ENCODE measurements at regions not wholly inside any gene's neighbourhood (a gene's known extent, or its start where the extent isn't known, plus 50 kb on each side); places are given as distances from the start of the nearest gene placed in this dataset.
"Not testable (repeated sequence)": the region's sequence is repeated elsewhere in the genome, so short reads cannot be mapped to it uniquely, and the experiment has no call there.

DNA sequence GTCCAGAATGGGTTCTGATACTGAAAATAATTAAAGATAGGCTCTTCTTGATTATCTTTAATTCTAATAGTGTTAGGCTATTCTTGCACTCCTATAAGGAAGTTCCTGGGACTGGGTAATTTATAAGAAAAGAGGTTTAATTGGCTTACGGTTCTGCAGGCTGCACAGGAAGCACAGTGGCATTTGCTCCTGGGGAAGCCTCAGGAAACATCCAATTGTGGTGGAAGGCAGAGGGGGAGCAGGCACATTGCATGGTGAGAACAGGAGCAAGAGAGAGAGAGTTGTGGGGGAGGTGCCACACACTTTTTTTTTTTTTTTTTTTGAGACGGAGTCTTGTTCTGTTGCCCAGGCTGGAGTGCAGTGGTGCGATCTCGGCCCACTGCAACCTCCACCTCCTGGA, 540.3 kb downstream of the RFPL4B start:
- DNase-seq: not testable (repeated sequence)

DNA sequence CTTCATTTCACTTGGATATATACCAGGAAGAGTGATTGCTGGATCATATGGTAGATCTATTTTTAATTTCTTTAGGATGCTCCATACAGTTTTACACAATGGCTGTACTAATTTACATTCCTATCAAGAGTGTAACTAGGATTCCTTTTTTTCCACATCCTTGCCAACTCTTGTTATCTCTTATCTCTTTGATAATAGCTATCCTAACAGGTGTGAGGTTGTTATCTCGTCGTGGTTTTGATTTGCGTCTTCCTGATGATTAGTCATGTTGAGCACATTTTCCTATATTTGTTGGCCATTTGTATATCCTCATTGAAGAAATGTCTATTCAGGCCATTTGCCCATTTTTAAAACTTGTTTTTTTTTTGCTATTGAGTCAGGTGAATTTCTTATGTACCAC, 552.4 kb downstream of the RFPL4B start:
- DNase-seq: no peak

DNA sequence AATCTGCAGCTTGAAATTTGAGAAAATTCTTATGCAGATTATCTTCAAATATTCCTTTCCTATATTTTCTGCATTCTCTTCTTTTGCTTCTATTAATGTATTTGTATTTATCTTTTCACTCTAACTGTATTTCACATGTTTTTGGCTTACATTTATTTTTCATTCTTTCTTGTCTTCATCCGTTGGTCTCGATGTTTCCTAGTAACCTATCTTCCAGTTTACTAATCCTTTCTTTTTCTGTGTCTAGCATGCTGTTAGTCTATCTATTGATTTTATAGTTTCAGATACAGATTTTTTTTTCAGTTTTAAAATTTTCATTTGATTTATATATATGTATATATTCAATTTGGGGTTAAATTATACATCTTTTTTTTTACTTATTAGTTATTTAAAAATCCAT, 556.2 kb downstream of the RFPL4B start:
- DNase-seq: no peak

DNA sequence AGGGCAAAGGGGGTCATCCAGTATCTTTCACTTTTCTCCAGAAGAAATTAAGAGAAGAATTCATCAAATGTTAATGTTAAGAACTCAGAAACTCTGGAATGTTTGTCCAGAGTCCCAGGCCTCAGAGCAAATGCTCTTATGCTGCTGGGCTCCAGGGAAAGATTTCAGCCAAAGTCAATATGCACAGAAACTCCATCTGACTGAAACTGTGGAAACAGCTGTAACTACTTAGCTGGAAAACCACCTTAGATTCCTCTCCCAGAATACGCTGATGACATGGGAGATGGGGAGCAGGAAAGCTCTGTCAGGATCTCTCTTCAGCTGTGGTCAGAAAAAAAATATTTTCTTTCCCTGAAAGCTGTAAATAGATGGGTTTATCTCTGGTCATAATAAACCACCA, 559.6 kb downstream of the RFPL4B start:
- no peak for DNase-seq

DNA sequence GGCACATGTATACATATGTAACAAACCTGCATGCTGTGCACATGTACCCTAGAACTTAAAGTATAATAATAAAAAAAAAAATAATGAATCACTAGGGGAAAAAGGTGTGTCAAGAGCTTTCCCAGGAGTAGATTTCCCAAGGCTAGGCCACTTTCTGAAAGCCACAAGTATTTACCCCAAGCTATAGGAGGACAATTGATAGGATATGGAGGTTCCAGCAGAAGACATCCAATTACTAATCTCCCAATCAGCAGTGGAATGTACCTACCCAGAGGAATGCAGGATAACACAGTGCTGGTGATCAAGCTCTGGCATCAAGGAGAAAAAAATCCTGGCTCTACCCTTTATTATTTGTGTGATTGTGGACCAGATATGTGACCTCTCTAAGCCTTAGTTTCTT, 562.7 kb downstream of the RFPL4B start:
- DNase-seq: no peak

DNA sequence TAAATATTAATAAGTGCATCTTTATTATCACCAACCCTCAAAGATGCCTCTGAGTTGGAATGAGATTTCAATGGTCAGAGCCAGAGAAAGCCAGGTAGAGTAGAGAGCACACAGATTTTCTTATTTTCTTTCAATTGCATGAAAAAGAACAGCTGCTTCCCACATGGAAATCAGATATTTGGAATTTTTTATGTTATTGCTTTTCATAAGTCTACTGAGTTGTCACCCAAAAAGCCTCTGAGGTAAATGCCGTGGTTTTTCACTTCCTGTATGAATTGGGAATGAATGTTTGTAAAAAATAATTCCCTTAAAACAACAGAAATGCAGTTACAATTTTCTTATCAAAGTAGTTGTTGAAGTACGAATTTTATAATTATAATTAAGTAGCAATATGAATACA, 563.1 kb downstream of the RFPL4B start:
- no peak for DNase-seq

DNA sequence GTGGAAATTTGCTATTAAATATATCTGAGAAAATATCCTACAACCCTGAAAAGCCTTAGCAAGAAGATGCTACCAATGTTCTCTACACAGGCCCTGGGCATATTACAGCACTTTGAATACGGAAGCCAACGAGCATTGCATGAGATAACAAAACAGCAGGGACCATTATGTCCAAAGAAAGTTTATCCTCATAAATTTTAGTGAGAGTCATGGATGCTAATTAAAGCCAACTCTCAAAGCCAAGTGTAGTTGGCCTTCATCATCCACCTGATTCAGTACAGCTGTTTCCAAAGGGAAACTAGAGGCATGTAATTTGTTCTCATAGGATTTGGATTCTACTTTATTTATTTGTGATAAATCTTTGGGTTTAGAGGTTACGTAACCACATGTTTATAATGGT, 564.8 kb downstream of the RFPL4B start:
- DNase-seq: no peak

DNA sequence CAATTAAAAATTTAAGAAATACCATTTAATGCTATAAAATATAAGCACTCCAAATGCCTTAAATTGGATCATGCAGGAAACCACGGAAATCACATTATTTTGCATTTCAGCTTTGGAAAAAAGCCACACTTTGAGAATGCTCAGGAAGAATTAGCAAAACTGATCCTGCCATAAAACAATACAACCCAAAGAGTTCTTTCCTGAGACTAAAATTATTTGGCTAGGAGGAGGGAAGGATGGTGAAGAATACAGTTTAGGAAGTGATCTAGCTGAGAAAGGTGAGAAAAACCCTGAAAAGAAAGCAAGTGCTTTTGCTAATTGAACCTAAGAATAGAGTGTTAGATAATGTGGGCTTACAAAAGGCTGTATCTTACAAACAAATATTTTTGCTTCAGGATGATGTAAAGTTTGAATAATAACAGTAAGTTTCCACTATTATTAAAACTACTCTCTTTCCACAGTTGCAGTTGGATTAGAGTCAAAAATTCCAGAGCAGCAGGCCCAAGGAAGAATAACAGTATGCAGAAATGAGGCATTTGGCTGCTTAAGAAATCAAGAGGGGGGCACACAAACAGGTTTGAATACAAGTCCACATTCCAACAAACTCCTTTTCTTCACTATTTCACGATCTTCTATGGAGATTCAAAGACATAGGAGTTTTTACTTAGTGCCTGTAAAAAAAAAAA, 565.4 kb downstream of the RFPL4B start:
- DNase-seq: no peak

DNA sequence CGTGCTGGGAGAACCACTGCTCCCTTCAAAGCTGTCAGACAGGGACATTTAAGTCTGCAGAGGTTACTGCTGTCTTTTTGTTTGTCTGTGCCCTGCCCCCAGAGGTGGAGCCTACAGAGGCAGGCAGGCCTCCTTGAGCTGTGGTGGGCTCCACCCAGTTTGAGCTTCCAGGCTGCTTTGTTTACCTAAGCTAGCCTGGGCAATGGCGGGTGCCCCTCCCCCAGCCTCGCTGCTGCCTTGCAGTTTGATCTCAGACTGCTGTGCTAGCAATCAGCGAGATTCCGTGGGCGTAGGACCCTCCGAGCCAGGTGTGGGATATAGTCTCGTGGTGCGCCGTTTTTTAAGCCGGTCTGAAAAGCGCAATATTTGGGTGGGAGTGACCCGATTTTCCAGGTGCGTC, 572.6 kb downstream of the RFPL4B start:
- DNase-seq: not testable (repeated sequence)

DNA sequence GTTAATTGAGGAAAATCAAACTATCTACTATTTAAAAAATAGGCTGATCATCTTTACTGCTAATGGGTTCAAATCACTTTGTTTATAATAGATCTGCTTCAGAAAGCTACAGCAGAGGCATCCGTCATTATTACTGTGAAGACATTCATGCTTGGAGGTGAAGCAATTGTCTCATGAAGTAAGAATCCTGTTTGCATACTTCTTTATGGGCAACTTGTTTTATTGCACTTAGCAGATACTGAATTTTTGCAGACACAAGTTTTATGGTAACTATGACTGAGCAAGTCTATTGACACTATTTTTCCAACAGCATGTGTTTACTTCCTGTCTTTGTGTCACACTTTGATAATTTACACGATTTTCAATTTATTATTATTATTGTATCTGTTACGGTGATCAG, 573.9 kb downstream of the RFPL4B start:
- DNase-seq: no peak

DNA sequence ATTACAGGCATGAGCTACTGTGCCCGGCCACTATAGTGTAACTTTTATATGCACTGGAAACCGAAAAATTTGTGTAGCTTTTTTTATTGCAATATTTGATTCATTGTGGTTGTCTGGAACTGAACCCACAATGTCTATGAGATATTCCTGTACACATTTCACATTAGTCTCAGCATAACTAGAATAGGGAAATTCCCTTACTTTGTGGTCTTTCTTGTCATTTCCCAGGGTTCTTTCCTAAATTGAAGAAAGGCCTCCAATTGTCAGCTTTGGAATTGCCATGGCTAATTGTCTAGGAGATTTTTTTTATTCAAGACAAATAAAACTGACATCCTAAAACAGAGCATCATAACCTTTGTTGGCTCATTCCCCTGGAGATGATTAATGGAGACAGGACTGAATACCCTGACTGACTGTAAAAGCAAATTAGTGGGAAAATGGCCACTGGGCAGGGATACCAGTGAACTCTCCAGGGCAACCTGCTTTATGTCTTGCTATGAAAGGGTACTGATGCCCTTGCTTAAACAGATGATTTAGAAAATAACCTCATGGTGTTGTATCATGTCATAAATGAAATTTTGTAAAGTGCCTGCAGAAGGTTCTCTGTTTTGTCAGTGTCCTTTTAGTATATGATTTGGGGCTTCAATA, 576.9 kb downstream of the RFPL4B start:
- no peak for DNase-seq

DNA sequence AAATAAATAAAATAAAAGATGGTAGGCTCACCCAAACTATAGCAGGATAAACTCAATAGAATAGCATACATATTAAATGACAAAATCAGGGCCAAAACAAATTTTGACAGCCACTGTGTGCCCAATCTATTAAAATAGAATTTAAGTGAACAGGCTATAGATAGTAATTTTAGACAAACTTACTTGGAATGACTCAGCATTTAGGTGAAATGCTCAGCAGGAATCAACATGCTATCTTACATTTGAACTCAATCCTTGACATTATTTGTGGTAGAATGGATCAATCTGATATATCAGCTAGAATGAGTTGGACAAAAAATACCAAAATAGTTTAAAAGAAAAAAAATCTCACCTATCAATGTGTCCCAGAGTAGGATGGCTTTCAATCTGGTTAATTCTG, 578.6 kb downstream of the RFPL4B start:
- DNase-seq: no peak

DNA sequence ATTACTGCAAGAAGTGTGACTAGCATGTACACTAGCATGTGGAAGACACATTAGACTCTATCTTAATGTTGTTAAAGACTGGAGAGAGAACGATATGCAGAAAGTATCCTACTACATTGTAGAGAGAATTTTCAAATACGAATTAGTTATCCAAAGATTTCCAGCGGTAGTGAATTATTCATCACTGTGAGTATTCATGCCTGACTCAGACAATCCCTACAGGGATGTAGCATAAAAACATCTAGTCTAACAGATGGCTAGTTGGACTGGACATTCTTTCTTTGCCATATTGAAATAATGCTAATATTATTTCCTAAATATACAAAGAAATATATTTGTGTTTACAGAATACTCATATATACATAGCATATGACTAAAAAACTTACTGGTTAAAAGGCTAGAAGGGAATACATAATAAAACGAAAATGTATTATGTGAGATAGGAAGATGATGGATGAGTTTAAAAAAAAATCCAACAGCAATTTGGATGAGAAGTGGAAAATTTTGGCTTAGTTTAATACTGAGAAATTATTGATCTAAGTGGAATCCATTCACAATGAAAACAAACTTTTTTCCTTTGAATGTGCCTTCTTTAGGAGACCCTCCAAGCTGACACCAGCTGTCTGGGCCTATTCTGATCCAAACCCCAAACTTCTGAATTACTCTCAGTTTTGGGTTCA, 580.7 kb downstream of the RFPL4B start:
- no peak for DNase-seq

DNA sequence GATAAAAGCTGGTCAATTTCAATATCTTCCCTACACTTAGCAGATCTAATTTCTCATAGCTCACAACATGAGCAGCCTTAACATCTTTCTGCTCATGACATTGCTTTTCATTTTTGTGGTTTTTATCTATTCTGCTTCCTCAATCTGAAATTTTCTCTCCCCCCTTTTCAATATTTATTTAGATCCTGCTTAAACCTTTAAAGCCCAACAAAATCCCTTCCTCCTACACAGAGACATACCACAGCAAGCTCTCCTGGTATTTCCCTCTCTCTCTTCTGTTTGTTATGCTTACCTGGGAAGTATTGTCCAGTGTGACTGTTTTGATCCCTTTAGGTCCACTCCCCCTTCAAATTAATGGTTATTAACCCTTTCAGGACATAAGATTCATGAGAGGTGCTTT, 582.5 kb downstream of the RFPL4B start:
- no peak for DNase-seq

DNA sequence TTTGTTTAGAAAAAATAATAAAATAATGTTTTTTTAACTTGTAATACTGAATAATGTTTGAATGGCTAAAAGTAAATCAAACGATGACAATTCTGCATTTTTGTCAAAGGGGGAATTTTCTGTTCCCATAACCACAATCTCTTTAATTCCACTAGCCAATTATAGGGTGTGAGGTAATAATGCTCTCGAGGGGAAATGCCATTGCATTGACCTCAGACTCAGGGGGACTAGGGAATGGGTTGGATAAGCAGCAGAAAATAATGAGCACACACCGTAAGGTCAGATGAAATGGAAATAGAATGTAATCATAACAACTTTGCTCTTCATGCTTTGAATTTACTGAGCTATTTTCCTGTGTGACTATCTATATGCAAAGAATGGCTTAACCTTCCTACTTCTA, 584.7 kb downstream of the RFPL4B start:
- DNase-seq: no peak

DNA sequence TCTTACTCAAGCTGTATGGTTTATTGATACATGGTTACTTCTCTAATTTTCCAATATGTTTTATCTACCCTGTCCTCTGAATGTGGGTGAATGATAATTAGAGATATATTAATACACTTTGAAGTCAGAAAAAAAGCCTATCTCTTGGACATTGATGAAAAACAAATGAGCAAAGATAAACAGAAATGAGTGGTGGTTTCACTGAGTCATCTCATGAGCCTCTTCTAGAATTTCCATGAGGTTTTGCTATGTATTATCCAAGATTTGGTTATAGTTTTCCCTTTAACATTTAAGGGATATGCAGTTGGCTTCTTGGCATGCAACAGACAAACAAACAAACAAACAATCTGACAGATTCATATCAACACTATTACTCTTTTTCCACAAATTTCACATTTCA, 586.8 kb downstream of the RFPL4B start:
- DNase-seq: no peak

DNA sequence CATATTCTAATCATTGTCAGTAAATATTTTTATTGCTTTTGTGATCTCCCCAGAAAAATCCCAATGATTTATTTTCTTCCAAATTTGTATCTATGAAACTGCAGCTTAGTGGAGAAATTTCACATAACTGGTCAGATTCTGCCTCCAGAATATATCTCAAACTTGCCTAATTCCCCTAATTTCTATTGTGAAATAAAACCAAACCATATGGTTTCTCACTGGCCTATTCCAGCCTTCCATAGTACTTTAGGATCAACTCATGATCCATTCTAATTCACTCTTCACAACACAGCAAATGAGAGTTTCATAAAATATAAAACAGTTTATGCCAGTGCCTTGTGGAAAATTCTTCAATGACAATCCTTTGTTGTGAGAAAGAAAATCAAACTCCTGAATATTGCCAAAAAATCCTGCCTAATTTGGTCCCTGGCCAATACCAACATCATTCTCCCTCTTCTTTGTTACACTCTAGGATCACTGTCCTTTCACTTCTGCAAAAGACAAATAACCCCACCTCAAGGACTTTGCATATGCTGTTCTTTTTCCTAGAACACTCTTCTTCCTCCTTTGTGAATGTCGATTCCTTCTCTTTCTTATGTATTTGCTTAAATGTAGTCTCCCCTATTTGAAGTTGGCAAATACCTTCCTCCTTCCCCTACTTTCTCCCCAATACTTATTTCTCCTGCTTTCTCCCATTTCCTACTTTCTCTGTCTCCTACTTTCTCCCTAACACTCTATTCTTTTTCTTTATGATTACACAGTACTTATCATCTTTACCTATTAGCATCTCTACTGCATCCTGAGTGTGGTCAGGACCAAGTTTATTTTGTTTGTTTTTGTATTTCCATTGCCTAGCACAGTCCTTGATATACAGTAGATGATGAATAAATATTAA, 587.5 kb downstream of the RFPL4B start:
- DNase-seq: no peak

DNA sequence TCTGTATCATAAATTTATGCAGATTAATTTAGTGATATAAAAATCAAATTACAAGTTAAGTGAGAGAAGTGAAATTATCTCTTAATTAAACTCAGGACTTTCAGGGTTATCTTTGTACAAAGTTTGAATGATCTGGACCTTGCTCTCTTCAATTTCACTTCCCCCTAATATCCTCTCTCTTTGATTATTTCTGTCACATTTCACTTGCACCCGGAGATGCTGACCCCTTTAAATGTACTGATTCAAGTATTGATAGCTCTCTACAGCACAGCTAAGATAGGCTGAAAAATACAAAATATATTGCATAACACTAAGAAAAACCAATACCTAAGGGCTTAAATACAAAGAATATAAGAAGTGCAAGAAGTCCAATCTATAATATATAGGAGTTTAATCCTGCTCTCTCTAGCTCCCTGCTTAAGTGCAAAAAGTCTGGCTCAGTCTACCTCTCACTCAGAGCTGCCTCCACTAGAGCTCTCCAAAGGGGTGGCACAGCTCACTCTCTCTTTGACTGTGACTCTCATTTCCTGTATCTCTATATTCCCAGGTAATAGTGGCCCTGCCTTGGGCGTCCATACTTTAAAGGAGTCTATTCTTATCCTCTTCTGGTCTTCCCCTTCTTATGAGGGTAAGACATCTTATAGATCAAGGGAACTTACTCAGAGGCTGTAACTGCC, 588.4 kb downstream of the RFPL4B start:
- DNase-seq: no peak

DNA sequence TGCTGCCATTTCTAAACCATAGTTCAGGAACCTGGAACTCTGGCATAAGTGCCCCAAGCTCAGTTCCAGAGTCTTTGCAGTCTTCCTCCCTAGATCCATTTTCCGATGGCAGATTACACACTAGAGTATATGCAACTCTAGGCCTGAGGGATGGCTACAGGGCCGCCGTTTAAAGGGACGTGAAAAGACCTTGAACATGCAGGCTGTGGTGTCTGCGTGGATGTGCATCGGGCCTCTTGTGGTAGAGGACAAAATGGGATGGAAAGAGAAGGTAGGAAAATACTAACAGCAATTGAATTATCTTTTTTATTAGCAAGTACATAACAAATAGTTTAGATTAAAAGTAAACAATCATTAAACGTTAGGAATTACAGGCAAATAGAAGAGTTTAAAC, 588.9 kb downstream of the RFPL4B start:
- DNase-seq: no peak

DNA sequence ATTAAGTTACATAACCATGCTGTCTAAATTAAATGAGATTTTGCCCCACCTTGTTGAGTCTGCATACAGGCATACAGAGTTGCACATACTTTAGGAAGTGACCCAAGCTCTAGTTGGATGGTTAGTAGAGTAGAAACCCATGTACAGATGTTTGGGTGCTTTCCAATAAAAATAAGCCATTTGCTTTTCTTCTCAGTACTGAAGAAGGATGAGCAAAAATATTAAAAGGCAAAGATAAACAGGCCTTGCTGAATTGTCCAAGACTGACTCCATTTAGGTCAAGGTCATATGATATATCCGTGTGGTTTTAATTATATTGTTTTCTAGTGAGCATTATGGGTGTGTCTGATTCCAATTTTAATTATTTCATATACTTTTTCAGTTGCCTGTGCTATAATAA, 589.4 kb downstream of the RFPL4B start:
- no peak for DNase-seq

DNA sequence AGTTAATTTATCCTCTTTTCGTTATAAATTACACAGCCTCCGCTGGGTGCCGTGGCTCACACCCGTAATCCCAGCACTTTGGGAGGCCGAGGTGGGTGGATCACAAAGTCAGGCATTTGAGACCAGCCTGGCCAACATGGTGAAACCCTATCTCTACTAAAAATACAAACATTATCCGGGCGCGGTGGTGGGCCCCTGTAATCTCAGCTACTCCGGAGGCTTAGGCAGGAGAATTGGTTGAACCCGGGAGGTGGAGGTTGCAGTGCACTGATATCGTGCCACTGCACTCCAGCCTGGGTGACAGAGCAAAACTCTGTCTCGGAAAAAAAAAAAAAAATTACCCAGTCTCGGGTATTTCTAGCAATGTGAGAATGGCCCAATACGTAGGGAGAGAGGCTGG, 590.6 kb downstream of the RFPL4B start:
- DNase-seq: not testable (repeated sequence)

DNA sequence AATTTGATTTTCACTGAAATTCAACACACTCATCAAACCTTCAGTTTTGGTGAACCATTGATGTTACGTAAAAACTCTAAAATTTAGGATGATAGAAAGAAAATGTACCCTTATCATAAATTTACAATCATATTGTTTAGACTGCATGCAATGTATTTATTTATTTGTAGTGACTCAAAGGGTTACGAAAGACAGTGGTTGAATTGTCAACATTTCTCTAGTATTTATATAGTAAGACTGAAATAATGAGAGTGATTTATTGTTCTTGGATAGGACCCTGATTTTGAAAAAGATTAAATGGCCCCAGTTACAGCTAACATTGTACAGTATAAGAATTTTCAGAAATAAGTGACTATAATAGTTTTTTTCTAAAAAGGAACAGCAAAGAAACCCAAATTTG, 591.5 kb downstream of the RFPL4B start:
- DNase-seq: no peak

DNA sequence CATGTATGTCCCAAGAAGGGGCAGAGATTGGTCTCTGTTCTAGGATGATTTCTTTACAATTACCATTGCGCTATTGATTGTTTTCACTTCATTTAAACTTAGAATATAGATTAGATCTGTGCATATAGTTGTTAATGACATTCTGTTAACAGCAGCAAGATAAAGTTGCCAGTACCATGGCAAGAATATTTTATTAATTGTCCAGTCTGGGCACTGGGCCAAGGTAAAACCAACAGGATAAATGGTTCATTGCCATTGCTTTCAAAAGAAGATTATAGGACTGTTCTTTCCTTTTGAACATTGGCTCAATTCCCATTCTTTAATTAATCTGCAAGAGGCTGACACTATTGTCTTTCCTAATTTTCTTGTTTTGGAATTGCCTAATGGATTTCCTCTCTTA, 592.4 kb downstream of the RFPL4B start:
- DNase-seq: no peak
